Liver (tissue), 8 donors: ENCODE measurements at regions not wholly inside any gene's neighbourhood (a gene's known extent, or its start where the extent isn't known, plus 50 kb on each side); places are given as distances from the start of the nearest gene placed in this dataset.

Source experiments
- DNase-seq: peaks from one replicate; pipeline ENCODE4 v3.0.0-alpha.2; 2017; ENCODE audit warnings: low spot score
- H3K27ac ChIP-seq, 2 donors: one replicate each; pipeline ENCODE4 v1.7.0; 2013; ENCODE audit warnings: inconsistent platforms in 2 of 2, low read length in 2 of 2, control low read depth in 1 of 2, low read depth in 1 of 2, mild to moderate bottlenecking in 1 of 2
- H3K27me3 ChIP-seq, 4 donors: one replicate each; pipeline versions ENCODE4 v1.6.1 to v1.7.0; 2013; ENCODE audit warnings: low read length in 3 of 4, inconsistent platforms in 1 of 4, mild to moderate bottlenecking in 1 of 4, moderate library complexity in 1 of 4; ENCODE audit not compliant: control insufficient read depth in 4 of 4, insufficient read depth in 4 of 4
- H3K36me3 ChIP-seq, 4 donors: one replicate each; pipeline versions ENCODE4 v1.6.1 to v1.7.0; 2013; ENCODE audit warnings: low read length in 3 of 4, mild to moderate bottlenecking in 3 of 4, low read depth in 1 of 4, moderate library complexity in 1 of 4; ENCODE audit not compliant: control insufficient read depth in 4 of 4, insufficient read depth in 3 of 4
- H3K4me1 ChIP-seq, 4 donors: one replicate each; pipeline versions ENCODE4 v1.6.1 to v1.7.0; 2013; ENCODE audit warnings: low read length in 3 of 4, mild to moderate bottlenecking in 3 of 4, moderate library complexity in 1 of 4; ENCODE audit not compliant: control insufficient read depth in 4 of 4, insufficient read depth in 4 of 4
- H3K4me3 ChIP-seq, 3 donors: one replicate each; pipeline versions ENCODE4 v1.6.1 to v1.7.0; 2013; ENCODE audit warnings: low read length in 3 of 3, control low read depth in 1 of 3, low read depth in 1 of 3, mild to moderate bottlenecking in 1 of 3
- H3K9ac ChIP-seq, 2 donors: one replicate each; pipeline ENCODE4 v1.7.0; 2013; ENCODE audit warnings: low read length in 2 of 2, mild to moderate bottlenecking in 2 of 2, moderate library complexity in 2 of 2, control low read depth in 1 of 2, low read depth in 1 of 2
- H3K9me3 ChIP-seq, 4 donors: one replicate each; pipeline versions ENCODE4 v1.6.1 to v1.7.0; 2013; ENCODE audit warnings: low read length in 3 of 4; ENCODE audit not compliant: control insufficient read depth in 4 of 4
- ATF3 ChIP-seq: IDR thresholded peaks from 2 replicates; pipeline ENCODE4 v1.6.1; 2016; ENCODE audit warnings: antibody characterized with exemption
- CTCF ChIP-seq: fragments of 150-350 bp; IDR thresholded peaks from 2 replicates; pipeline ENCODE4 v1.5.1; 2017; ENCODE audit warnings: improper control_type of control experiment, low read depth, low read length; ENCODE audit not compliant: missing input control
- EGR1 ChIP-seq, 2 donors: IDR thresholded peaks; 2 replicates each; pipeline ENCODE4 v1.6.1; 2016 to 2018; ENCODE audit warnings: antibody characterized with exemption in 2 of 2, low read depth in 2 of 2
- FOXA1 ChIP-seq: IDR thresholded peaks from 2 replicates; pipeline ENCODE4 v1.6.1; 2016; ENCODE audit warnings: antibody characterized with exemption
- FOXA2 ChIP-seq: IDR thresholded peaks from 2 replicates; pipeline ENCODE4 v1.6.1; 2016; ENCODE audit warnings: antibody characterized with exemption
- GABPA ChIP-seq, 2 donors: IDR thresholded peaks in 1 of 2; conservative IDR thresholded peaks in 1 of 2; 2 replicates each; pipeline ENCODE4 v1.6.1; 2016; ENCODE audit warnings: antibody characterized with exemption in 2 of 2, mild to moderate bottlenecking in 1 of 2, moderate library complexity in 1 of 2
- HNF4A ChIP-seq, 2 donors: conservative IDR thresholded peaks; 2 replicates each; pipeline ENCODE4 v1.6.1; 2016; ENCODE audit warnings: antibody characterized with exemption in 2 of 2, mild to moderate bottlenecking in 2 of 2
- HNF4G ChIP-seq: IDR thresholded peaks from 2 replicates; pipeline ENCODE4 v1.6.1; 2016; ENCODE audit warnings: antibody characterized with exemption
- JUND ChIP-seq, 2 donors: IDR thresholded peaks; 2 replicates each; pipeline ENCODE4 v1.6.1; 2016; ENCODE audit warnings: antibody characterized with exemption in 2 of 2
- NR2F2 ChIP-seq: IDR thresholded peaks from 2 replicates; pipeline ENCODE4 v1.6.1; 2016; ENCODE audit warnings: antibody characterized with exemption
- RAD21 ChIP-seq, 2 donors: IDR thresholded peaks; 2 replicates each; pipeline ENCODE4 v1.6.1; 2016; ENCODE audit warnings: antibody characterized with exemption in 2 of 2, mild to moderate bottlenecking in 2 of 2
- REST ChIP-seq: IDR thresholded peaks from 2 replicates; pipeline ENCODE4 v1.6.1; 2016; ENCODE audit warnings: antibody characterized with exemption, mild to moderate bottlenecking
- RXRA ChIP-seq, 2 donors: IDR thresholded peaks; 2 replicates each; pipeline ENCODE4 v1.6.1; 2017 to 2018; ENCODE audit warnings: antibody characterized with exemption in 2 of 2, mild to moderate bottlenecking in 1 of 2
- SP1 ChIP-seq: IDR thresholded peaks from 2 replicates; pipeline ENCODE4 v1.6.1; 2018; ENCODE audit warnings: antibody characterized with exemption, mild to moderate bottlenecking
- TAF1 ChIP-seq: conservative IDR thresholded peaks from 2 replicates; pipeline ENCODE4 v1.6.1; 2016; ENCODE audit warnings: antibody characterized with exemption, mild to moderate bottlenecking
- YY1 ChIP-seq: IDR thresholded peaks from 2 replicates; pipeline ENCODE4 v1.6.1; 2016; ENCODE audit warnings: antibody characterized with exemption, mild to moderate bottlenecking
- WGBS: extraction: QIAGEN DNeasy Blood & Tissue Kit; methylation state at CpG from one replicate; pipeline ENCODE4 v1.1.7; 2013; 5-methylcytosine and 5-hydroxymethylcytosine counted together
- TF ChIP-seq, protein P1 (sequence below): IDR thresholded peaks from 2 replicates; pipeline ENCODE4 v1.6.1; 2016; ENCODE audit warnings: antibody characterized with exemption
- TF ChIP-seq, protein P2 (sequence below): IDR thresholded peaks from 2 replicates; pipeline ENCODE4 v1.6.1; 2016; ENCODE audit warnings: antibody characterized with exemption
- donor health status: healthy.
- donor health status: healthy.
- donor health status: healthy.
- donor health status: healthy.
- donor health status: healthy.

GRCh38 chr16:76976756-76977155 is 214.2 kb upstream of the MON1B start (continued):
- TF ChIP-seq REST: no peak
- TF ChIP-seq, protein P1, sequence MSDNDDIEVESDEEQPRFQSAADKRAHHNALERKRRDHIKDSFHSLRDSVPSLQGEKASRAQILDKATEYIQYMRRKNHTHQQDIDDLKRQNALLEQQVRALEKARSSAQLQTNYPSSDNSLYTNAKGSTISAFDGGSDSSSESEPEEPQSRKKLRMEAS: no peak
- no peak for TF ChIP-seq RXRA (IDR thresholded peaks at IDR 0.05)
- no peak for TF ChIP-seq CTCF
- no peak for TF ChIP-seq HNF4A (conservative IDR thresholded peaks at IDR 0.05)
- no peak for TF ChIP-seq JUND (IDR thresholded peaks at IDR 0.05)

- H3K4me1 ChIP-seq: no peaks in the 10 kb centered on the region
- 82% methylated on average over 3 of the region's 3 CpGs for WGBS
- H3K9me3 ChIP-seq: peaks cover 0 to 5% (median 1%) of the 10 kb centered on the region in 4 donors
- DNase-seq: no peak
- H3K9ac ChIP-seq: no peak overlapping the region
- H3K27ac ChIP-seq: no peak overlapping the region
- H3K4me3 ChIP-seq: no peak overlapping the region
- H3K27me3 ChIP-seq: no peaks in the 10 kb centered on the region
- no peaks in the 10 kb centered on the region for H3K36me3 ChIP-seq
- no peak for TF ChIP-seq HNF4A (conservative IDR thresholded peaks at IDR 0.05)
- no peak for TF ChIP-seq GABPA (IDR thresholded peaks at IDR 0.05 in 1 of 2, conservative IDR thresholded peaks at IDR 0.05 in 1 of 2)
- TF ChIP-seq ATF3: no peak
- no peak for TF ChIP-seq RXRA (IDR thresholded peaks at IDR 0.05)
- no peak for TF ChIP-seq EGR1 (IDR thresholded peaks at IDR 0.05; ENCODE audit: low read depth in 2 of 2)
- TF ChIP-seq, protein P1: no peak
- TF ChIP-seq JUND (IDR thresholded peaks at IDR 0.05): no peak
- TF ChIP-seq CTCF: no peak
- TF ChIP-seq SP1: no peak
- TF ChIP-seq FOXA2: no peak
- TF ChIP-seq TAF1: no peak
- TF ChIP-seq YY1: no peak
- TF ChIP-seq NR2F2: no peak
- TF ChIP-seq HNF4G: no peak
- TF ChIP-seq, protein P2, sequence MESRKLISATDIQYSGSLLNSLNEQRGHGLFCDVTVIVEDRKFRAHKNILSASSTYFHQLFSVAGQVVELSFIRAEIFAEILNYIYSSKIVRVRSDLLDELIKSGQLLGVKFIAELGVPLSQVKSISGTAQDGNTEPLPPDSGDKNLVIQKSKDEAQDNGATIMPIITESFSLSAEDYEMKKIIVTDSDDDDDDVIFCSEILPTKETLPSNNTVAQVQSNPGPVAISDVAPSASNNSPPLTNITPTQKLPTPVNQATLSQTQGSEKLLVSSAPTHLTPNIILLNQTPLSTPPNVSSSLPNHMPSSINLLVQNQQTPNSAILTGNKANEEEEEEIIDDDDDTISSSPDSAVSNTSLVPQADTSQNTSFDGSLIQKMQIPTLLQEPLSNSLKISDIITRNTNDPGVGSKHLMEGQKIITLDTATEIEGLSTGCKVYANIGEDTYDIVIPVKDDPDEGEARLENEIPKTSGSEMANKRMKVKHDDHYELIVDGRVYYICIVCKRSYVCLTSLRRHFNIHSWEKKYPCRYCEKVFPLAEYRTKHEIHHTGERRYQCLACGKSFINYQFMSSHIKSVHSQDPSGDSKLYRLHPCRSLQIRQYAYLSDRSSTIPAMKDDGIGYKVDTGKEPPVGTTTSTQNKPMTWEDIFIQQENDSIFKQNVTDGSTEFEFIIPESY: no peak
- no peak for TF ChIP-seq FOXA1
- TF ChIP-seq RAD21 (IDR thresholded peaks at IDR 0.05): no peak
Observed at GRCh38 chr16:76984196-76984595, 206.8 kb upstream of the MON1B start.
